ENCODE measurements at regions not wholly inside any gene's neighbourhood (a gene's known extent, or its start where the extent isn't known, plus 50 kb on each side); places are given as distances from the start of the nearest gene placed in this dataset.

GRCh38 chr10:78869508-78870454, 199.0 kb upstream of the ZMIZ1 start:
- TF ChIP-seq SIN3A (IDR thresholded peaks at IDR 0.05; ENCODE audit: borderline replicate concordance, insufficient read depth, low read length) (no peak), REST (IDR thresholded peaks at IDR 0.05; ENCODE audit: insufficient read depth in 1 of 2, low read depth in 2 of 2, low read length in 2 of 2) (no peak), POLR2AphosphoS5 (IDR thresholded peaks at IDR 0.05; ENCODE audit: low read depth, low read length) (no peak), FOXP2 (optimal IDR thresholded peaks at IDR 0.05; ENCODE audit: borderline replicate concordance, extremely low read depth, extremely low read length, insufficient read depth) (no peak), TAF1 (IDR thresholded peaks at IDR 0.05; ENCODE audit: borderline replicate concordance, insufficient read depth, low read length) (no peak)

GRCh38 chr10:78870458-78870857, 198.3 kb upstream of the ZMIZ1 start:
- TF ChIP-seq REST (IDR thresholded peaks at IDR 0.05; ENCODE audit: insufficient read depth in 1 of 2, low read depth in 2 of 2, low read length in 2 of 2) (no peak), TAF1 (IDR thresholded peaks at IDR 0.05; ENCODE audit: borderline replicate concordance, insufficient read depth, low read length) (no peak), POLR2AphosphoS5 (IDR thresholded peaks at IDR 0.05; ENCODE audit: low read depth, low read length) (no peak), SIN3A (IDR thresholded peaks at IDR 0.05; ENCODE audit: borderline replicate concordance, insufficient read depth, low read length) (no peak), FOXP2 (optimal IDR thresholded peaks at IDR 0.05; ENCODE audit: borderline replicate concordance, extremely low read depth, extremely low read length, insufficient read depth) (no peak)

GRCh38 chr10:78871796-78872195, 197.0 kb upstream of the ZMIZ1 start:
- TF ChIP-seq POLR2AphosphoS5 (IDR thresholded peaks at IDR 0.05; ENCODE audit: low read depth, low read length) (no peak), FOXP2 (optimal IDR thresholded peaks at IDR 0.05; ENCODE audit: borderline replicate concordance, extremely low read depth, extremely low read length, insufficient read depth) (no peak), REST (IDR thresholded peaks at IDR 0.05; ENCODE audit: insufficient read depth in 1 of 2, low read depth in 2 of 2, low read length in 2 of 2) (no peak), SIN3A (IDR thresholded peaks at IDR 0.05; ENCODE audit: borderline replicate concordance, insufficient read depth, low read length) (no peak), TAF1 (IDR thresholded peaks at IDR 0.05; ENCODE audit: borderline replicate concordance, insufficient read depth, low read length) (no peak)

- TF ChIP-seq FOXP2 (optimal IDR thresholded peaks at IDR 0.05; ENCODE audit: borderline replicate concordance, extremely low read depth, extremely low read length, insufficient read depth) (no peak), SIN3A (IDR thresholded peaks at IDR 0.05; ENCODE audit: borderline replicate concordance, insufficient read depth, low read length) (no peak), REST (IDR thresholded peaks at IDR 0.05; ENCODE audit: insufficient read depth in 1 of 2, low read depth in 2 of 2, low read length in 2 of 2) (no peak), TAF1 (IDR thresholded peaks at IDR 0.05; ENCODE audit: borderline replicate concordance, insufficient read depth, low read length) (no peak), POLR2AphosphoS5 (IDR thresholded peaks at IDR 0.05; ENCODE audit: low read depth, low read length) (no peak)
Measured at GRCh38 chr10:78873413-78873812, 195.4 kb upstream of the ZMIZ1 start.
